Endodermal cell (in vitro differentiated cells): ENCODE measurements at regions not wholly inside any gene's neighbourhood (a gene's known extent, or its start where the extent isn't known, plus 50 kb on each side); places are given as distances from the start of the nearest gene placed in this dataset.

Source experiments
- DNase-seq: peaks from one replicate; pipeline ENCODE4 v3.0.0-alpha.2; 2017
- H3K27ac ChIP-seq: 2 replicates; pipeline ENCODE4 v1.5.1; 2013; ENCODE audit warnings: mild to moderate bottlenecking, low read depth, low read length, moderate library complexity
- H3K27me3 ChIP-seq: 2 replicates; pipeline ENCODE4 v1.6.1; 2013; ENCODE audit warnings: mild to moderate bottlenecking, low read length, moderate library complexity; ENCODE audit not compliant: insufficient read depth, control insufficient read depth, poor library complexity, severe bottlenecking
- H3K36me3 ChIP-seq: 2 replicates; pipeline ENCODE4 v1.7.0; 2013; ENCODE audit warnings: mild to moderate bottlenecking, low read length, moderate library complexity; ENCODE audit not compliant: control insufficient read depth, insufficient read depth
- H3K4me1 ChIP-seq: one replicate; pipeline ENCODE4 v1.7.0; 2013; ENCODE audit warnings: low read length; ENCODE audit not compliant: control insufficient read depth, insufficient read depth
- H3K4me3 ChIP-seq: 2 replicates; pipeline ENCODE4 v1.5.1; 2013; ENCODE audit warnings: mild to moderate bottlenecking, low read length, moderate library complexity
- H3K9ac ChIP-seq: 2 replicates; pipeline ENCODE4 v1.6.1; 2013; ENCODE audit warnings: mild to moderate bottlenecking, low read length, moderate library complexity; ENCODE audit not compliant: poor library complexity, severe bottlenecking; ENCODE audit errors: extremely low read depth
- H3K9me3 ChIP-seq: 2 replicates; pipeline ENCODE4 v1.6.1; 2013; ENCODE audit warnings: mild to moderate bottlenecking, low read length, moderate library complexity; ENCODE audit not compliant: control insufficient read depth
- H3K27ac Mint-ChIP-seq: 2 replicates; pipeline ENCODE4 v1.8.0; 2020; ENCODE audit warnings: mixed read lengths
- H3K27me3 Mint-ChIP-seq: 2 replicates; pipeline ENCODE4 v1.8.0; 2021; ENCODE audit warnings: mild to moderate bottlenecking, mixed read lengths; ENCODE audit not compliant: insufficient read depth
- H3K36me3 Mint-ChIP-seq: 2 replicates; pipeline ENCODE4 v1.8.0; 2020; ENCODE audit warnings: low read depth, mixed read lengths
- H3K4me1 Mint-ChIP-seq: 2 replicates; pipeline ENCODE4 v1.8.0; 2020; ENCODE audit warnings: mixed read lengths
- H3K4me3 Mint-ChIP-seq: 2 replicates; pipeline ENCODE4 v1.8.0; 2020; ENCODE audit warnings: mild to moderate bottlenecking, moderate library complexity, mixed read lengths
- H3K9me3 Mint-ChIP-seq: 2 replicates; pipeline ENCODE4 v1.8.0; 2020; ENCODE audit warnings: mild to moderate bottlenecking, mixed read lengths
- CTCF ChIP-seq: fragments of 200-600 bp; sonication (generic); conservative IDR thresholded peaks from 2 replicates; pipeline ENCODE4 v1.5.0; 2021; ENCODE audit warnings: antibody characterized with exemption, mild to moderate bottlenecking
- WGBS, 2 experiments: methylation state at CpG; one replicate each; pipeline versions ENCODE4 v1.1.5 to v1.1.7; 2013; ENCODE audit warnings: missing lambda C conversion rate in 2 of 2, mixed read lengths in 1 of 2; ENCODE audit not compliant: insufficient coverage in 1 of 2, insufficient read length in 1 of 2; 5-methylcytosine and 5-hydroxymethylcytosine counted together

GRCh38 chr6:105728995-105729394 lies 326.1 kb upstream of the PREP start:
- no peak overlapping the region for H3K27ac Mint-ChIP-seq
- no peak overlapping the region for H3K4me3 ChIP-seq
- no peak overlapping the region for H3K27ac ChIP-seq
- H3K36me3 Mint-ChIP-seq = no peaks in the 10 kb centered on the region
- H3K36me3 ChIP-seq = no peaks in the 10 kb centered on the region
- no peaks in the 10 kb centered on the region for H3K9me3 Mint-ChIP-seq
- no peak for DNase-seq
- peaks cover 5% of the 10 kb centered on the region for H3K27me3 Mint-ChIP-seq
- no peaks in the 10 kb centered on the region for H3K27me3 ChIP-seq
- no peak overlapping the region for H3K4me3 Mint-ChIP-seq
- TF ChIP-seq CTCF = no peak
- H3K4me1 Mint-ChIP-seq = peaks cover 7% of the 10 kb centered on the region
- no peaks in the 10 kb centered on the region for H3K4me1 ChIP-seq
- H3K9me3 ChIP-seq = no peaks in the 10 kb centered on the region
- no peak overlapping the region for H3K9ac ChIP-seq
- 67% methylated on average over 1 of the region's 1 CpG; no CpG with 5 or more reads in 1 of the 2 experiments for WGBS, 2 experiments

- Histone ChIP-seq H3K4me1 (no peaks in the 10 kb centered on the region), H3K36me3 (no peaks in the 10 kb centered on the region), H3K9ac (no peak overlapping the region), H3K27ac (no peak overlapping the region), H3K27me3 (no peaks in the 10 kb centered on the region), H3K9me3 (no peaks in the 10 kb centered on the region), H3K4me3 (no peak overlapping the region)
- no peaks in the 10 kb centered on the region for H3K9me3 Mint-ChIP-seq
- no peaks in the 10 kb centered on the region for H3K36me3 Mint-ChIP-seq
- H3K27me3 Mint-ChIP-seq = peaks cover 5% of the 10 kb centered on the region
- DNase-seq = no peak
- no peak overlapping the region for H3K27ac Mint-ChIP-seq
- WGBS, 2 experiments = 84 to 94% methylated on average over 4 of the region's 4 CpGs
- peaks cover 5% of the 10 kb centered on the region for H3K4me1 Mint-ChIP-seq
- H3K4me3 Mint-ChIP-seq = no peak overlapping the region
- no peak for TF ChIP-seq CTCF
These were observed 324.2 kb upstream of the PREP start for GRCh38 chr6:105726902-105727655.

GRCh38 chr6:105714846-105715245 lies 312.0 kb upstream of the PREP start:
- no peak overlapping the region for H3K4me3 Mint-ChIP-seq
- Histone ChIP-seq H3K4me3 (peak overlapping the region; percentile 21), H3K27ac (no peak overlapping the region), H3K27me3 (no peaks in the 10 kb centered on the region), H3K9ac (no peak overlapping the region), H3K36me3 (no peaks in the 10 kb centered on the region), H3K9me3 (peaks cover 37% of the 10 kb centered on the region), H3K4me1 (no peaks in the 10 kb centered on the region)
- H3K27ac Mint-ChIP-seq = no peak overlapping the region
- peaks cover 44% of the 10 kb centered on the region for H3K9me3 Mint-ChIP-seq
- no peaks in the 10 kb centered on the region for H3K27me3 Mint-ChIP-seq
- peaks cover 6% of the 10 kb centered on the region for H3K36me3 Mint-ChIP-seq
- no peak for DNase-seq
- no peaks in the 10 kb centered on the region for H3K4me1 Mint-ChIP-seq
- TF ChIP-seq CTCF = no peak
